T-helper 1 cell treated with Interleukin-12 subunit alpha and Interleukin-12 subunit beta and Interleukin-4 antibody, amounts not matched to agents 30 ng/mL and 1 ng/mL, for 36 hours (primary cell): ENCODE measurements at regions not wholly inside any gene's neighbourhood (a gene's known extent, or its start where the extent isn't known, plus 50 kb on each side); places are given as distances from the start of the nearest gene placed in this dataset.
"Not testable (repeated sequence)": the region's sequence is repeated elsewhere in the genome, so short reads cannot be mapped to it uniquely, and the experiment has no call there.

Source experiments
- intact Hi-C: fragments of 100-400 bp; cut with micrococcal nuclease; formaldehyde crosslinking; loops from one replicate; pipeline ENCODE4 v1.15.1; 2024

GRCh38 chr10:7070950-7071349, 339.9 kb downstream of the SFMBT2 start:
- intact Hi-C loops: loop anchor here (1.0 to 2.0 kb wide), 2 partner anchors 24 to 151 kb away; no protein-coding TSS in a partner anchor

- intact Hi-C loops: loop anchor here (2.0 kb wide), 1 partner anchor 23 kb away; no protein-coding TSS in a partner anchor
Observed at GRCh38 chr10:7069706-7070105, 341.1 kb downstream of the SFMBT2 start.

- intact Hi-C loops: no loop called here
Observed at GRCh38 chr10:7056216-7056615, 354.6 kb downstream of the SFMBT2 start.

DNA sequence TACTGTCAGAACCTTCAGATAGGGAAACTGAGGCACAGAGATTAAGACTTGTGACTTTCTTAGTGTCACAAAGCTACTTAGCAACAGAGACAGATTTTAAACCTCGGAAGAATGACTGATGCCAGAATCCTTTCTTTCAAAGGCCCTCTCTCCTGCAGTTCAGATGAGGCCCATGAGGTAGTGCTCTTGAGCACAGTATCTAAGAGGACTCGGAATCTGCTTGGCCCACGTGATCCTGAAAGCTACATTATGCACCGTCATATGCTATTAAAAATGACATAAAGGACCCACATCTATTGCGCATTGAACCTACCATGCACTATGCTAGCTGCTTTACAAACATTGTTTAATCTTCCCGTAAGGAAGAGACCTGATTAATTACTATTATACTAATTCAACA, 355.9 kb downstream of the SFMBT2 start:
- intact Hi-C loops: no loop called here

DNA sequence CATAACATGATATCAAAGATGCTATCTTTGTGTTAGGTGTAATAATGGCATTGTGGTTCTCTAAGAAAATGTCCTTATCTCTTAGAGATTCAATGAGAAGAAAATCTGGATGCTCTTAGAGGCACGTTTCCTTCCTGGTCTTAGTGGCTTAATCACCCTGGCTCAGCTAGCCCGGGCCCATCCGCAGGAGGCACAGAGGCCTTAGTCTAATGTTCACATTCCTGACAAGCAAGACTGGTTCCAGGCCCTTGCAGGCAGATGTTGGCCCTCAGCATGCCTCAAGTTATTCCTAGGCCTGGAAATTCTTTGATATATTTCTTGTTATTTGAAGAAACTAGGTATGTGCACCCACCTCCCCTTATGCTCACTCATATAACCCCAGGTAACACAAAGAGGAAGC, 357.6 kb downstream of the SFMBT2 start:
- intact Hi-C loops: no loop called here

DNA sequence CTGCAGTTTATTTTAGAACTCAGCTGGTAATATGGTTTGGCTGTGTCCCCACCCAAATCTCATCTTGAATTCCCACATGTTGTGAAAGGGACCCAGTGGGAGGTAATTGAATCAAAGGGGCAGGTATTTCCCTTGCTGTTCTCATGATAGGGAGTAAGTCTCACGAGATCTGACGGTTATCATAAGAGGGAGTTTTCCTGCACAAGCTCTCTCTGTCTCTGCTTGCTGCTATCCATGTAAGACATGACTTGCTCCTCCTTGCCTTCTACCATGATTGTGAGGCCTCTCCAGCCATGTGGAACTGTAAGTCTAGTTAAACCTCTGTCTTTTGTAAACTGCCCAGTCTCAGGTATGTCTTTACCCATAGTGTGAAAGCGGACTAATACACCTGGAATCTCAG, 360.8 kb downstream of the SFMBT2 start:
- intact Hi-C loops: not testable (repeated sequence)

DNA sequence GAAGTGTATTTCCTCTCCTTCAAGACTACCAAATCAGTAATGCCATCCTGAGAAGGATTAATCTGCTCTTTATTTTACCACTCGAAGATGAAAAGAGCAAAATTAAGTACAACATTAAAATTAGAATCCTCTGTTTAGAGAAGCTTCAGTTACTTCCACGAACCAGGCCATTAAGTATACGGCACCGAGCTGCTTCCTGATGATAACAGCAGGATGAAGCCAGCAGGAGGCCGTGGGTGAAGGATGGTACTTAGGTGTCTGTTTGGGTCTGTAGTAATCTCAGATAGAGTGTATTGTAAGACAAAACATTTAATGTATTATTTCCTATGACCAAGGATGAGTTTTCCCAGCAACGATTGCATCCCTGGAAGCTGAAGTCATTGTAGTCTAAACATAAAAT, 362.8 kb downstream of the SFMBT2 start:
- intact Hi-C loops: loop anchor here (5.0 kb wide), 2 partner anchors 121 to 144 kb away; no protein-coding TSS in a partner anchor

DNA sequence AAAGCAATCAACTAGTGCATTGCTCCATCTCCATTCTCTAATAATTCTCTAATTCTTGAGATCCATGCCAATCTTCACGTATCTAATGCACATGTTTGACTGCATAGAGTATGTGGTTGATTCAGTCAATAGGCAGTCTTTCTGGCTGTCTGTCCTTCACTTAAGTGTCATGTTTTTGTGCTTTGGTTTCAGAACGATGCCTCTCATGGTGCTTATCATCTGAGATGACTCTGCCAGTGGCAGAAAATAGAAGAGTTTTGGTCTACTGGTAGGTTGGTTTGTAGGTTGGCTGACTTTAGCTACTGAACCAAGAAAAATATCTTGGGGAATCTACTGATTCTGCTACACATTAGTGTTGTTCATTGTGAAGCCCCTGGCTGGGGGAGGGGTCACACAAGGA, 364.2 kb downstream of the SFMBT2 start:
- intact Hi-C loops: loop anchor here (1.0 to 5.0 kb wide), 4 partner anchors 11 to 146 kb away; no protein-coding TSS in a partner anchor

- intact Hi-C loops: loop anchor here (1.0 to 5.0 kb wide), 4 partner anchors 11 to 146 kb away; no protein-coding TSS in a partner anchor
Observed at GRCh38 chr10:7045891-7046599, 364.8 kb downstream of the SFMBT2 start.

- intact Hi-C loops: no loop called here
Observed at GRCh38 chr10:7043055-7043653, 367.7 kb downstream of the SFMBT2 start.

GRCh38 chr10:7042419-7043054, 368.3 kb downstream of the SFMBT2 start:
- intact Hi-C loops: no loop called here

GRCh38 chr10:7042000-7042399, 368.8 kb downstream of the SFMBT2 start:
- intact Hi-C loops: no loop called here

DNA sequence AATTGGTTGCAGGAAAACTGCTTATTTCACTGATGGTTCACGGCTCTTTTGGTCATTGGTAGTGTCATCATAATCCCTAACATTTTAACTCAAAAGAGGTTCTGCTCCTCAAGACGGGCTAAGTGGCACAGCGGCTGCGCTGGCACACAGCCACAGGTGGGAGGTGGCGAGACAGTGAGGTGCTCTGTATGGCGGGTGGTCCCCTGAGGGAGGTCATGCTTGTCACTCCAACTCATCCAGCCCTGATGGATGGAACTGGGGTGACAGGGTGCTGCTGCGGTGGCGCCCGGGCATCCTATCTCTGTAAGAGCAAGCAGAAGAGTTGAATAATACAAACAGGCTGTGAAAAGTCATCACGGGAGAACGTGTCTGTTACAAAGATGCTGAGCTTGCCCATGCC, 370.2 kb downstream of the SFMBT2 start:
- intact Hi-C loops: no loop called here

GRCh38 chr10:7039859-7040258, 371.0 kb downstream of the SFMBT2 start:
- intact Hi-C loops: no loop called here

DNA sequence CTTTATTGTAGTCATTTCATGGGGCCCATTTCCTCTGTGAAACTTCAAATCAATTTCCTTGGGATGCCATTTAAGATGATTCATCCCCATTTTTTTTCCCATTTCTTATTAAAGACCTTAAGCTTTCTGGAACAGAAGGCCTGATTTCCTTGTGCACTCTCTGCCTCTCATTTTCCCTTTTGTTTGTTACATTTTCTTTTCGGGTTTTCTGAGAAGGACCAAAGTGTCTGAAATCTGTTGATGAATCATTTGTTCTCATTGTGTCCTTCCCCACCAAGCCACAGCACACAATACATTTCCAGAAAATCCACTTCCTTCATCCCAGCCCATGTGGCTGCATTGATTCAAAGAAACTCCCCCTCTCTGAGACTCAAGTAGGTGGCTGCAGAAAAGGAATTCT, 372.4 kb downstream of the SFMBT2 start:
- intact Hi-C loops: no loop called here

- intact Hi-C loops: not testable (repeated sequence)
Observed at GRCh38 chr10:7037434-7037833, 373.4 kb downstream of the SFMBT2 start.

DNA sequence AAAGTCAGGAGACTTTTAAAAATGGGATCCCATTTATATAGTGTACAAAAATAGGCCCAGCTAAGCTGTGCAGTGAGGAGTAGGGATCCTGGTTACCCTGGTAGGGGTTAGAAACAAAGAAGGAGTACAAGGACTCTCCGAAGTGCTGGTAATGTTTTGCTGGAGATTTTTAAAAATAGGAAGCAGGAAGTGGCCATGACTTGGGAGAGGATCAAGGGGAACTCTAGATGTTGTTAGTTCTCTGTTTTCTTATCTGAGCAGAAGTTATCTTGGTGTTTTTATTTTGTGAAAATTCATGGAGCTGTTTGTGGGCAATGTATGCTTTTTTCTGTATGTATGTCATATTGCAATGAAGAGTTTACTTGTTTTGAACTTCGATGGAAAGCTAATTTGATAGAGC, 373.9 kb downstream of the SFMBT2 start:
- intact Hi-C loops: no loop called here

- intact Hi-C loops: loop anchor here (1.0 kb wide), 1 partner anchor 11 kb away; no protein-coding TSS in a partner anchor
Observed at GRCh38 chr10:7035126-7035761, 375.6 kb downstream of the SFMBT2 start.

GRCh38 chr10:7033031-7033430, 377.8 kb downstream of the SFMBT2 start:
- intact Hi-C loops: loop anchor here (5.0 kb wide), 1 partner anchor 106 kb away; no protein-coding TSS in a partner anchor

GRCh38 chr10:7030134-7030855, 380.5 kb downstream of the SFMBT2 start:
- intact Hi-C loops: loop anchor here (5.0 kb wide), 1 partner anchor 103 kb away; no protein-coding TSS in a partner anchor

GRCh38 chr10:7029672-7030071, 381.2 kb downstream of the SFMBT2 start:
- intact Hi-C loops: loop anchor here (5.0 kb wide), 1 partner anchor 102 kb away; no protein-coding TSS in a partner anchor
